GF-D8 (cell line): ENCODE measurements at regions not wholly inside any gene's neighbourhood (a gene's known extent, or its start where the extent isn't known, plus 50 kb on each side); places are given as distances from the start of the nearest gene placed in this dataset.
"Not testable (repeated sequence)": the region's sequence is repeated elsewhere in the genome, so short reads cannot be mapped to it uniquely, and the experiment has no call there.

ENCODE experiments used
- DNase-seq: peaks from one replicate; lab custom pipeline; 2025; lab: John Stamatoyannopoulos, UW

DNA sequence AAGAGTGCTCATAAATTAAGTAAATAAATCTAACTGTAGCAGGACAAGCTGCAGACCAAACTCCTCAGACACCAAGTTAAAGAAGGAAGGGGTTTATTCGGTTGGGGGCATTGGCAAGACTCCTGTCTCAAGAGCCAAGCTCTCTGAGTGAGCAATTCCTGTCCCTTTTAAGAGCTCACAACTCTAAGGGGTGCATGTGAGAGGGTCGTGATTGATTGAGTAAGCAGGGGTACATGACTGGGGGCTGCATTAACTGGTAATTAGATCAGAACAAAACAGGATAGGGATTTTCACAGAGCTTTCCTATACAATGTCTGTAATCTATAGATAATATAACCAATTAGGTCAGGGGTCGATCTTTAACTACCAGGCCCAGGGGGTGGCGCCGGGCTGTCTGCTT is 318.1 kb upstream of the TECRL start:
- DNase-seq = not testable (repeated sequence)

DNA sequence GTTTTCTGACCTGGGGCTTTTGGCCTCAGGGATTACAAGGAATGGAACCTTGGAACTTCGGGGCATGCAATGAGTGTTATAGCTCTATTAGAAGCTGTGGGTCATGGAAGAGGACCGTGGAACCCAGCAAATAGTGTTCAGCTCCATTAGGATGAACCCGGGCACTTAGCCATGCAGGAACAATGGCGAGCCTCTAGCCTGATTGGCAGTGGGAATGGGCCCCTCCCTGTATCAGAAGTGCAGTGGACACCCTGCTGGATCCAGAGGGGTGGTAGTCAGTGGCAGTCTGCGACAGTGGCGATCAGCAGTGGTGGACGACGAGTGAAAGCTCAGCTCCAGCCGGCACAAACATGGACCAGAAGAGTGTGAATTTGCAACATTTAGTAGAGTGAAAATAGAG is 315.4 kb upstream of the TECRL start:
- no peak for DNase-seq

DNA sequence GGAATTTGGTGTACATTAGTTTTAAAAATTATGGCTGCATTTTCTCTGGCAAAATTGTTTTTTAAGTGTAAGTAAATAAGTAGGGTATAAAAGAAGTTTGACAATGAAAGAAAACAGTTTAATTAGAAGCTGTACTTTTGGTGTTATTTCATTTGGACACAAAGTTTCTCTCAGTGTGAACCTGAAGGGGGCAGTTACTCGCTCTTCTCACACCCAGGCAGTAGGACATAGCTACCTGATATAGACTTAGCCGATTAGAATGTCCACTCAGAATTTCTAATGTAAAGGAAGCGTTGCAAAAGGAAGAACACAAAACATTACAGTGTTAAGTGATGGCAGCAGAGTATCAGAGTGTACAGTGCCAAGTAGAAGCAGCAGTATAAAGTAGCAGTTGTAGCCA is 311.9 kb upstream of the TECRL start:
- no peak for DNase-seq

- DNase-seq = no peak
These were observed 308.8 kb upstream of the TECRL start for GRCh38 chr4:64718091-64718490.

DNA sequence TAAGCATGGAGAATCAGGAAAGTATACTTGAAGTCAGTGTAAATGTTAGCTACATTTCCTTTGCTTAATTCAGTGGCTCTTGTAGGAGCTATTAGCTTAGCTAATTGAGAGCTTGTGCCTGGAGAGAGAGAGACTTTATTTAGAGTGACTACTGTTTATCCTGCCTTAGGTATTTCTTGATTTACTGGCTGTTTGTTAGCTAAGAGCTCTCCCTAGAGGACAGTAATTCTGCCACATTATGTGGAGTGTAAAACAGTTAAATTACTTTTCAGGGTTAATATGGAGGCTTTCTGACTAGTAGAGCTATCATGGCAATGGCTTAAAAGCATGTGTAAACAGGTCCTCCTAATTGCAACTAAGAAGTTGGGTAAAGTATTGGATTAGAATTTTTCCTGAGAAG is 306.5 kb upstream of the TECRL start:
- DNase-seq = no peak

DNA sequence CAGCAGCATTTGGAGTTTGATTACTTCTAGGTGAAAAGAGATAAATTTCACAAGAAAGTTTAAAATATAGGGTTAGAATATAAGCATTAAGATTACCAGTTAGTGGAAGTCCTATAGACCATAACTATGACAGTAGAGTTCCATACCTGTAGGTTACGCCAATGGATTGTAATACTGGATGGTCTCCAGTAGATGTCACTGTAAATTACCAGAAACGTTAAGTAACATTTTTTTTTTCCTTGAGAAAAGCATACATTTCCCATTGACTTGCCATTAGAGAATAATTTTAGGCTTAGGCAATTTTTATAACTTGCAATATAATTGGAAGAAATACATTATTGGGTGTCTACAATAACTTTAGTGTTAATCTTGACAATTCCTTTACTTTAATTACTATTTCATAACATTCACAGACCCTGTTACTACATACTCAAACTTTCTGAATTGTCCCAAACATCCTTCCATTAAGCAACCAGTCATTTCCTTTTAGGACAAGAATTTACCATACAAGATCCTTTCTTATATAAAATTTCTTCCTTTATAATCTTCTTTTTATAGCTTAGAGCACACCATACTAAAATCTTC is 304.1 kb upstream of the TECRL start:
- no peak for DNase-seq

GRCh38 chr4:64712590-64712989 is 303.3 kb upstream of the TECRL start:
- no peak for DNase-seq

DNA sequence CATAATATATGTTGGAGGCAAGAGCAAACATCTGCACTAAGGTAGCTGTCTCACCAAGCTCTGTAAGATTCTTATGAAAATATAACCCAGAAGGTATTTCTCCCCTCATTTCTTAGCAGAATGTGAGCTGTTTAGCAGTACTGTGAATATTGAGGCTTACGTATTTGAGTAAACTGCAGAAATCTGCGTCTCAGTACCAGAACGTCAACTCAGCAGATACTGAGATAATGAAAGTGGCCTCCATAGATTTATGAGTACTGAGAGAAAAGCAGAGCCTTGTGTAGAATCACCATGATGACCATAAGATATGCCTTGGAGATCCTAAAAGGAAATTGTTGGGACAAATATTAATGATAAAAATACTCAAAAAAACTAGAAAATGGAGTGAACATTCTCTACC is 296.7 kb upstream of the TECRL start:
- DNase-seq = no peak

GRCh38 chr4:64698171-64698570 is 288.9 kb upstream of the TECRL start:
- no peak for DNase-seq

DNA sequence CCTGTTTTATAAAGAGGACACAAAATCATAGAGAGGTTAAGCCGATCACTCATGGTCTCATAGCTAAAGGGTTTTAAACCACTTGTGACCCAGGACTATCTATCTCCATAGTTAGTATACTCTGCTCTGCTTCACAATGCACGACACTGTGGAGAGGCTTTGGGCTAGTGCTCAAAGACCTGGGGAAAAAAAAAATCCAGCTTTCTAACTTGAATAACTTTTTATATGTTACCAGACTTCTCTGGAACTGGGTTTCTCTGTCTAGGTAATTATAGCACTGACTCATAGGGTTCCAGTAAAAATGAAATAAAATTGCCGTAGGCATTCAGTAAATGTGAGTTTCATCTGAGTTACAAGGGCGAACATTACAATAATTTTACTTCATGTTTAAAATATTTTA is 273.7 kb upstream of the TECRL start:
- no peak for DNase-seq

GRCh38 chr4:64682481-64682880 is 273.2 kb upstream of the TECRL start:
- DNase-seq = no peak

GRCh38 chr4:64673121-64673520 is 263.9 kb upstream of the TECRL start:
- not testable (repeated sequence) for DNase-seq

GRCh38 chr4:64670647-64671046 is 261.4 kb upstream of the TECRL start:
- DNase-seq = no peak

DNA sequence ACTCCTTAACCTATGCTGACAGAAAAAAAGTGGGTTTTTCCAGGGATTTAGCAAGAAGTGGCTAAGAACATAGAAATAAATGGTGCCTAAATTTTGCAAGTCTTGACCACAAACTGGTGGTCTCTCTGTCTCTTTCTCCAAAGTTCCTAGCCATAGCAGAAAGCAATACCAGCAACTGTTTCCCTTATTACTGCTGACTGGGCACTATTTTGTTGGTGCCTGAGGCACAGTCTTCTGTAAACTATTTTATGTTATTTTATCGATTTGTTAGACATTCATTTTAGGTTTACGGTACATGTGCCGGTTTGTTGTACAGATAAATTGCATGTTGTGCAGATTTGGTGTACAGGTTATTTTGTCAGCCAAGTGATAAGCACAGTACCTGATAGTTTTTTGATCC is 234.6 kb upstream of the TECRL start:
- no peak for DNase-seq

DNA sequence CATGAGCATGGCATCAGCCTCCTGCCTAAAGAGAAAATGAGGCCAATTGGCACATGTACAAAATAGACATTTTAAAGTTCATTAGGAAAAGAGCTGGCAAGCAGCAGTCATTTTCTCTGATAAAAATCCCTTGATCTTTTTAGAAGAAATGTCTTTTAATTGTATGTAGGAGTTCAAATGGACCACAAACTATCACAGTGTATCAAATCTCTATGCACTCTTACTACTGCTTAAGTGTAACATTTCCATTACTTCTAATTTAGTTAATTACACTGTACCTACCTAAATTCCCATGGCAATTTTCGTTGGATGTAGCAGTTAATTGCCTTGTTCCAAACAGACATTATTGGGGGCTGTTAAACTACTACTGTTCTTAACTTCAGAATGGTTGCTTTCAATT is 233.7 kb upstream of the TECRL start:
- DNase-seq = no peak

DNA sequence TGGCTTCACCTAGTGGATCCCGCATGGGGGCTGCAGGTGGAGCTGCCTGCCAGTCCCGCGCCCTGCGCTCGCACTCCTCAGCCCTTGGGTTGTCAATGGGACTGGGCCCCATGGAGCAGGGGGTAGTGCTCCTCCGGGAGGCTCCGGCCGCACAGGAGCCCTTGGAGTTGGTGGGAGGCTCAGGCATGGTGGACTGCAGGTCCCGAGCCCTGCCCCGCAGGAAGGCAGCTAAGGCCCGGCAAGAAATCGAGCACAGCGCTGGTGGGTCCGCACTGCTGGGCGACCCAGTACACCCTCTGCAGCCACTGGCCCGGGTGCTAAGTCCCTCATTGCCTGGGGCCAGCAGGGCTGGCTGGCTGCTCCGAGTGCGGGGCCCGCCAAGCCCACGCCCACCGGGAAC is 231.2 kb upstream of the TECRL start:
- not testable (repeated sequence) for DNase-seq

GRCh38 chr4:64625438-64625837 is 216.2 kb upstream of the TECRL start:
- no peak for DNase-seq

- DNase-seq = no peak
These were observed 208.6 kb upstream of the TECRL start for GRCh38 chr4:64617800-64618199.

- no peak for DNase-seq
These were observed 205.0 kb upstream of the TECRL start for GRCh38 chr4:64614276-64614675.

- DNase-seq = no peak
These were observed 203.8 kb upstream of the TECRL start for GRCh38 chr4:64613046-64613445.

DNA sequence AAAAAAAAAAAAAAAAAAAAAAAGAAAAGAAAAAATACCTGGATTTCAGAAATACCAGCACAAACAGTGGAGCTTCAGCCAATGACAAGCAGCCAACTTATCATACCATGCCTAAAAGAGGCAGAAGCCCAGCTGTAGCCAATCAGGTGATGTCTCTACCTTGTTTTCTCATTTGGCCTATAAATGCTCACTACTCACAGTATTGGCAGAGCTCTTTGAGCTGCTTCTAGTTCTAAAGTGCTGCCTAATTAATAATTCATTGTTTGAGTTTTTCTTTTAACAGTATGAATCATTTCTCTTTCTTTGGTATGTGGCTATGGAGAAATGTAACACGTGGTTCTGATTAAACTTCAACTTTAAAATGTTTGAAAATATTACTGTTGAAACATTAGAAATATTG is 188.8 kb upstream of the TECRL start:
- DNase-seq = no peak

DNA sequence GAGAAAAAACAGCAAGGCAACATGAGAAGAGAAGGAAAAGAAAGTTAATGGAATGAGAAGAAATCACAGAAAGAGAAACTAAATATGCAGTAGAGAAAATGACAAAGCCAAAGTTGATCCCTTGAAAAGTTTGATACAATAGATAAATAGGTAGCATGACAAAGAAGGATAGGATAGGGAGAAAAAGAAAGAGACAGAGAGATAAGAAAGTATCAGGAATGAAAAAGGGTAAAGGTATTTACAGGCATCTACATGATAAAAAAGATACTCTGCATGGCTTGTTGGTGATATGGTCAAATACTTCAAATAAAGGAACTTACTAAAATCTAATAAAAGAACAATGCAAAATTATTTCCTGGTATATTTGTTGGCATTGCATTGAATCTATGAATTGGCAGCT is 185.5 kb upstream of the TECRL start:
- no peak for DNase-seq

DNA sequence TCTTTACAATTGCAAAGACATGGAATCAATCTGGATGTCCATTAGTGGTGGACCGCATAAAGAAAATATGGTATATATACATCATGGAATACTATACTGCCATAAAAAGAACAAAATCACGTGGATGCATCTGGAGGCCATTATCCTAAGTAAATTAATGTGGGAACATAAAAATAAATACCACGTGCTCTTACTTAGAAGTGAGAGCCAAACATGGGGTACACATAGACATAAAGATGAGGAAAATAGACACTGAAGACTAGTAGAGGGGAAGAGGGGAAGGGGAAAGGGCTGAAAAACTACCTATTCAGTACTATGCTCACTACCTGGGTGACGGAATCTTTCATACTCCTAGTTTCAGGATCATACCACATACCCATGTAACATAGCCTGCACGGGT is 179.3 kb upstream of the TECRL start:
- no peak for DNase-seq

DNA sequence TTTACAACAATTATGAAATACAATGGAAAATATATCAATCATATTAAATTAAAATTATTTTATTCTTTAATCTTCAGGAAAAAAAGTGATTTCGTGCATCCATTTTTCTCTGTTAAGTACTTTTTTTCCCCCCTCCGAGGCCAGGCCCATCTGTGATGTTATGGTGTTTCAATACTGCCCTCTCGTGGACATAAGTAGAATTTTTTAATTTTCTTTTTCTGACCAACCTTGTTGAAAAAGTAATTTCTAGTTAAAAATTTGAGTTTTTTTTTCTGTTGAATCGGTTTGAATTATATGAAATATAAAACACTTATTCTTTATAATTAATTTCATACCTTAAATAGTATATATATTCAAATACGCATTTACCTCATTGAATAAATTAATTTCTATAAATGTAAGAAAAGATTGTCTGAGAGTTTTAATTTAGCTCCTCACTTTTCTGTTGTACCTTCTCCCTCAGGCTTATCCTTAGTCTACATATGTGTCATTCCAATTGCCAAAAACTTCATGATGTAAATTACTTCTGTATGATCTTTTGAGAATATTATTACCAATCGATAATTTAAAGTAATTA is 175.8 kb upstream of the TECRL start:
- no peak for DNase-seq

DNA sequence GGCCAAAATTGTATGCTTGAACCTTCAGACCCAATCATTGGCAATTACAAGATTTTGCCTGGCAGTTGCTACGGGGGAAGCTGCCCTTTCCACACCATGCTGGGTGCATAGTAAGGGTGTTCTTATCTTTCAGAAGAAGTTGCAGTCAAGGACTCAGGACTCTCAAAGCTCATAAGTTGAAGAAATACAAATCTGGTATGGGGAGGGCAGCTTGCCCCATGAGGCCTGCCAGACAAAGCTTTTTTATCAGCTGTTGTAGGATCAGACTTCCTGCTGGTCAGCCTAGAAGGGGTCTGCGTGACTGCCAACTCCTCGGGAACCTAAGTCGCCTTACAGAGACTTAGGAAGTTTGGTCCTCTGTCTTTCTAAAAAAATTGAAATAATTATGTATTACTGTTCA is 174.9 kb upstream of the TECRL start:
- no peak for DNase-seq
